GM19324 (cell line): ENCODE measurements at regions not wholly inside any gene's neighbourhood (a gene's known extent, or its start where the extent isn't known, plus 50 kb on each side); places are given as distances from the start of the nearest gene placed in this dataset.

Experiments used
- ATAC-seq: cut with Tn5 transposase; IDR thresholded peaks from one replicate; pipeline ENCODE4 v1.9.1; 2021; ENCODE audit warnings: mild to moderate bottlenecking, moderate library complexity; ENCODE audit not compliant: unreplicated experiment, low FRiP score

DNA sequence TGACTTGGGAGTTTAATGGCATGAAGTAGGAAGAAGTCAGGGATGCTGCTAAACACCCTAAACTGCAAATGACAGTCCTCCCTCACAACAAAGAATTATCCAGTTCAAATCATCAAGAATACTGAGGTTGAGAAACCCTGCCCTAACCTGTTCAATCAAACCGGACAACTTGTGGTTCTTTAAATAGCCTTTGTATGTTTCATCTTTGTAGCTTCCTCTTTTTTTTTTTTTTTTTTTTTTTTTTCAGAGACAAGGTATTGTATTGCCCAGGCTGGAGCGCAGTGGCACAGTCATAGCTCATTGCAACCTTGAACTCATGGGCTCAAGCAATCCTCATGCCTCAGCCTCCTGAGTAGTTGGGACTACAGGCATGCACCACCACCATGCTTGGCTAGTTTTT is 52.5 kb upstream of the TTC29 start:
- peak; percentile 71 for ATAC-seq

DNA sequence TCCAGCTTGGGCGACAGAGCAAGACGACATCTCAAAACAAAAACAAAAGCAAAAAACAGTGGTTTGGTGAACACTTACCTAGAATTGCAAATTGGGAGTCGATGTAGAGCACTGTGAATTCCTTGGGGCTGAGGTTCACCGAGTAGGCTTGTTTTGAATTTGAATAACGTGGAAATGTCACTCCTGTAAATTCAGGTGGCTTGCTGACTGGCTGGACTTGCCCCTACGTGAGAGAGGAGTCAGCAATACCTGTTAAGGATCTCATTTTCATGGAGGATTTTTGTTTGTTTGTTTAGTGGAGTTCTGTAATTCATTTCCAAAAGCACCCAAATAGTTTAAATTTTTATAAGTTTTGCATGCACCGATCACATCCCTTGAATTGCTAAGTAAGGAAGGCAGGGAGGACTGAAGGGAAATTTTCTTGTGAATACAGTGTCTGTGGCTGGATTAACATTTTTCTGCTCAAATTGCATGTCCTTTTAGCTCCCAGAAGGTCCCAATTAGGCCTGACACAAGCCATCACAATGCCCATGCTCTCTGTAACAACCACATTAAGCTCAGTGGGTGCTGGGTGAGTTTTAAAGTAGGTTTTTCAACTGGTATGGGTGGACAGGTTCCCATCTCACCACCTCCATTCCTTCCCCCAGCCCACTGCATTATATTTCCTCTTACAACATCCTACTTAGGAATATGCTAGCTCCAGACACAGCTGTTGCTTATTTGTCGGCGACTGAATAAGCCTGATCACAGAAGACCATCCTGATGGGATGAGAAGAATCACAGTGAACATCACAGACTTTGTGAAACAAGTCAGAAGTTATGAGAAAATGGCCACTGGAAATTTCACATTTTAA is 58.5 kb upstream of the TTC29 start:
- ATAC-seq: no peak

DNA sequence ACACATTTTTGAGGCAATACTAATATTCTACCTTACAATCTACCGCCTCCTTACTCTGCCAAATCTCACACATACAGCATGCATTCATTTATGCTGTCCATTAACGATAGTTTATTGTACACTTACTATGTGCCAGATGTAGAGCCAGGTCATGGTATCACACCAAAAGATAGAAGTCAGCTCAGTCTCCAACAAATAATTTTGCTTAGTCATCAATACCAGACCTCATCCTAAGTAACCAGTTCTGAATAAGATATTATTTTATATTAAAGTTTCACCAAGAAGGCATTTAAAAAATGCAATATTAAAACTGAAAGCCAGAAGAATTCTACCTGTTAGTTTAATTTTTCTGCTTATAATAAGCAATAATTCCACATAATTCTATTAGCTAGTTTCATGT is 60.6 kb upstream of the TTC29 start:
- ATAC-seq: no peak

DNA sequence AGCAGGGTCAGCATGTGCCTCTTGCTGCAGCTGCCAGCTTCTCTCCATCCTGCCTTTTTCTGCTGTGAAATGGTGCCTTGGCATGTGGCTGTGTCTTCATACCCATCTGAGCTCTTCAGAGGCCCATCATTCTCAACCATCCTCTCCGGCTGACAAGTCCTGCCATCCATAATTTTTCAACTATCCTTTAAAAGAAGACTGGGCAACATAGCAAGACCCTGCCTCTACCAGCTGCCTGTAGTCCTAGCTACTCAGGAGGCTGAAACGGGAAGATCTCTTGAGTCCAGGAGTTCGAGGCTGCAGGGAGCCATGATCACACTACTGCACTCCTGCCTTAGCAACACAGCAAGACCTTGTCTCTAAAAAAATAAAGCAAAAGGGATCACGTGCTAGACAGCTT is 64.2 kb upstream of the TTC29 start:
- no peak for ATAC-seq

DNA sequence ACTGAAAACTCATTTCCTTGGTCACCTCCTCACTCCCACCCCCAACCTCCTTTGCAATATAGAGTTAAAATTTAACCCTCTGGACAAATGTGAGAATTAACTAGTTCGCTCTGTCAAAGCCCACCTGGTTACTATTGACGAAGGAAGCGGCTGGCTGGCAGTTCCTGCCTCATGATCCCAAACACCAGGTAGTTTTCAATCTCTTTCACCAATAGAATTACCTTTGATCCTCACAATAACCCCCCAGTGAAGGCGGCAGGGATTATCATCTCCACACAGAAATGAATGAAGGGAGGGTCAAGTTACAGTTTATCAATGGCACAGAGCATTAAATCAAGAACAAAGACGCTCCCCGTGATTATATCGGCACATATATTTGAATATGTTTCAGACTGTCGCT is 65.7 kb upstream of the TTC29 start:
- ATAC-seq: no peak

DNA sequence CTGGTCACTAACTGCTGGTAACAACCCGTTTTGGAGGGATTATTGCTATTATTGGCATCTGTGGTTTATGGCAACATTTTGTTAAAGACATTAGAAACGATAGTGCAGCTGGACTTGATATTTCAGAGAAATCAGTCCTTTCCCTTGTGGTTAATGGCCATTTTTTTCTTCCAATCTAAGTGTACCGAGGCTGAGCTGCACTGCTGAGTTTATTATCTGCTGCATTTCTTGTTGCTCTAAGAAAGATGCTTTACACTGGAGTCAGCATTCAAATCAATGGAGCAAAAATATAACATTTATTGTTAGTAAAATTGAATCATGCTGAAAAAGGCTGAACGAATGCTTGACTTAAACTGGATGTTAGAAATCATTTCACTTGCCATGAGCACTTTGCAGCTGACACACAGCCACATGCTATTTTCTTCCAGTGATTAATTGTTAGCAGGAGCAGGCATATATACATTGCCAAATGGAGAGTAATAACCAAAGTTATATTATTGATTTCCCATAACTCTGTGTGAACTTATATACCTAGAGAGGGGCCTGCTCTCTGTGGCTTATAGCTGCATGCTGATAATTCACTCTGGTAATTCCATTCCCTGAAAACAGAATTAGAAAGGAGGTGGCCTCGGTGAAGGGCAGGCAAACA is 66.5 kb upstream of the TTC29 start:
- ATAC-seq: no peak

DNA sequence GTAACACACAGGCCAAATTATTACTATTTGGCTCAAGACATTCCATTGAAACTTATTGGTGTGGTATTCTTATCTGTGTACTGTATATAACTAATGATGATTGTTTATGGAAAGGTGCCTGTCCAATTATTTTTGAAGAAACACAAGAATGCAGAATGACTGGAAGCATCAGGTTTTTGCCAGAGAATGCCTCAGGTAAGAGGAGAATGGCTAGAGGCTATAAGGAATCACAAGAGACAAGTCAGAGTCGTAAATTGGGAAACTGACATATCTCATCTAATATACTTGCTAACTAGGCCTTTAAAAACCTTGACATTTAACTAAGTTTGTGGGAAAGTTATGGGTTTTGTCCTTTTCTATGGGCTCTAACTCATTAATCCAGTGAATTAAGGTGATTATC is 69.3 kb upstream of the TTC29 start:
- ATAC-seq: no peak

DNA sequence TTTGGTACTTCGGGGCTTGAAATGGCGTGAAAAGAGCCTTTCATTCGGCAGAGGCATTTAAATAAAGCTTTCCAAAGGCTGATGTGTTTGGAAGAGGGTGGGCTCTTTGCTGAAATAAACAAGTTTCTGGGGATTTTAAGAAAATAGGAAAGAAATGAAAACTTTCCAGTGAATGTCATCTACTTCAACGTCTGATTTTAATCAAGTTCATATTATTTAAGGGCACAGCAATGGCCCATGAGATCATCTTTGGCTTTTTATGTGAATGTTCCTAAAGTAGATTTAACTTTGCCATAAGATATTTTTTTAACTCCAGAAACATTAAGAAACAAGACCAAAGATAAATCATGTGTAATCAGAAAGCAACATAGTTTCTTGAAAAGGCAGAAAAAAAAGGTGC is 69.8 kb upstream of the TTC29 start:
- no peak for ATAC-seq

DNA sequence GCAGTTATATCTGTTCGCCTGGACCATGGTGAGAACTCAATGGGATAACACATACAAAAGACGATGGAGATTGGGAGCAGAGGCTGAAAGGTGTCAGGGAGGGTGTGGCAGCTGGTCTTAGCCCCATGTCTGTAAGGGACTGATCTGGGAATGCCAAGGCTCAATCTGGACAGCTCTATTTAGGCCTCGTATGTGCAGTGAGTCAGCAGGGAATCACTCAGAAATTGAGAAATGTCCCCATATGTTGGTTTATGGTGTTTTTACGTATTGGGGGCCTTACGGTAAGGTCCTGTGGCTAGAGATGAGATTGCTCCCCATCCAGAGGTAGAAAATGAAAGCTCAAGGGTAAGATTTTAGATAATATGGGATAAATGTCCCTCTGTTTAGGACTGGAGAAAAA is 71.4 kb upstream of the TTC29 start:
- no peak for ATAC-seq

DNA sequence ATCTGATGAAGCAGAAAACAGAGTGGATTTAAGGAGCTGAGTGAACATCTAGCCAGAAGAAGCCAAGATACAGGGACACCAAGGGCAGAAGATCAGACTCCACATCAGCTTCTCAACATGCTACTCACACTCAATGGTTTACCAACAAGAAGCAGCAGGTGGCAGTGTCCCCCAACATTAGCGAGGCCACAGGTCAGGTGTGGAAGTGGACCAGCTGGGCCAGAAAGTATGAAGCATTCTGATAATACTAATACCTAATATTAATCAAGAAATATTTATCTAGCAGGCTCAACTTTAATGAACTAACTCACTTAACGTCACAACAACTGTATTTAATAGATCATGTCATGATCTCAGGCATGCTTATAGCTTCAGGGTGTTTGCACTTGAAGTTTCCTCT is 73.4 kb upstream of the TTC29 start:
- ATAC-seq: peak; percentile 78

DNA sequence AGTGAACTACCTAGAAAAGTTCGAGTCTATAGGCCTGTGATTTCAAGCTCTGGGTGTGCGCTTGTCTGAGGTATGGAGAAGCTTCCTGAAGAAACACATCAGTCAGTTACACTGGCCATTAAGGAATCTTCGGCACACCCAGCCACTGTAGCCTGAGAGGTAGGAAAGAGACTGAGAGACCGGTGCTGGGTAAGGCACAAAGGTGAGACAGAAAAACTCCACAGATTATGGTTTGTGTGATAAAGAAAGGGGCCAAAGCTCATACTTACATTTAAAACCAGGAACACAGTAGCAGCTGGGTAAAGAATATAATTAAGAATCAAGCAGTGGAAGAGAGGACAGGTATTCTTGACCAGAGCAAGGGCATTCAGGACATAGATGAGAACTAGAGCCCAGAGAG is 74.8 kb upstream of the TTC29 start:
- ATAC-seq: no peak

DNA sequence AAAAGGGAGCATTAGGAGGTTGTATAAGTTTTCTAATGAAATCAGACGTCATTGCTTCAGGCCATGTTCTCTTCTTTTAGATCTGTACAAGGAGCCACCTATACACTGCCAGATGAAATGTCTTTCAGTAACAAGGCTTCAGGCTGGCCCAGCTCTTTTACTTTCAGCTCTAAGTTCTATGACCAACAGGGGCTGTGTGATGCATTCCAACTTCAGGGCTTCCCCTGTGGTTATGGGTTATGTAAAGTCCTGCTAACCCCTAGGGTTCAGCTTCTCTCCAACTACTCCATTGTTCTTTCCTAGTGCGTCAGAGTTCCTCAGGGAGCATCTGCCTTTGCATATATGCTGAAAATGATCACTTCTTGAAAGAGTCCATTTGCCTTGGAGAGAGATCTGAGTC is 79.4 kb upstream of the TTC29 start:
- ATAC-seq: no peak

DNA sequence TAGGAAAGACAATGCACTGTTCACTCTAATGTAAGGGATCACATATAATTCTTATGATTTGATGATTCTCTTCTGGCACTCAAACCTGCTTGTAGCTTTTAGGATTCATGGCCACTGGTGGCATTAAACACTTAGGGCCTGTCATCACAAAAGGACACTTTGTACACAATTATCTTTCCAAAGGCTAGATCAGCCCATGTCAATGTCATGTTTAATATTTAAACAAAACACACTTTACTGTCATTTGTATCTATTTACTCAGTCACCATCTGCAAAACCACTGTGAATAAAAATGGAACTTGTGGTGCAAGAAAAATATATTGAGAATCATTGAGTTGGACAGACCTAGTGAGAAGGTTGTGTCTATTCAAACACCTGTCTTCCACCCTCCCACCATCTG is 83.6 kb upstream of the TTC29 start:
- no peak for ATAC-seq

DNA sequence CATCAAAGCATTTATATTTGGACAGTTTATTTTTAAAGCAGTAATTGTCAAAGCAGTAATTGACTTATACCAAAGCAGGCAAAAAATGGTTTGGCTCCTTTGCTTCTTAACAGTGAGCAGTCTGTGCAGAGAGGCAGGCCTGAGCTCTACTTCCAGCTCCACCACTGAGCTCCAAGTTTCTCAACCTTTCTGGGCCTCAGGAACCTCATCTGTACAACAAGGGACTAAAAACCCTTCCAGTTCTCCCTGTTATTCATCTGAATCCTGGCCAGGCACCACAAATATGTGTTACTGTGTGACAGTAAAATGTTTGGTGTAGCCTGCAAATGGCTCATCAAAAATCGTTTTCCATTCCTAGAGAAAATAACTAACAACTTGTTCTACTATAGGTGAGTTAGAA is 88.7 kb upstream of the TTC29 start:
- ATAC-seq: no peak

DNA sequence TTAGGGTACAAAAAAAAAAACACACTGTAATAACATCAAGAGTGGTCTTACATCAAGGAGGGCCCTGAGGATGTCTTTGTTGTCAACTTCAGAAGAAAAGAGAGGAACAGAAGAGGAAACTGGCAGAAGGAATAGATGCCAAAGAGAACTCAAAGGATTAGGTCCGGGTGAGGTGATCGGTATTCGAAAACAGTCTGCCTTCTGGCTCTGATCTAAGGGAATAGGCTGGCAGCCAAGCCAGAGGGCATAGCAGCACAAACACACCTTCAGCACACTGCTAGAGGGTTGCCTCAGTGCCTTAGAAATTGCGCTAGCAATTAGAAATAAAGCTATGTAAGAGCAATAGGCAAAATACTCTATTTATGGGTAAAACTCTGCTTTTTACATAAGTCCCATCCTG is 91.4 kb upstream of the TTC29 start:
- no peak for ATAC-seq

DNA sequence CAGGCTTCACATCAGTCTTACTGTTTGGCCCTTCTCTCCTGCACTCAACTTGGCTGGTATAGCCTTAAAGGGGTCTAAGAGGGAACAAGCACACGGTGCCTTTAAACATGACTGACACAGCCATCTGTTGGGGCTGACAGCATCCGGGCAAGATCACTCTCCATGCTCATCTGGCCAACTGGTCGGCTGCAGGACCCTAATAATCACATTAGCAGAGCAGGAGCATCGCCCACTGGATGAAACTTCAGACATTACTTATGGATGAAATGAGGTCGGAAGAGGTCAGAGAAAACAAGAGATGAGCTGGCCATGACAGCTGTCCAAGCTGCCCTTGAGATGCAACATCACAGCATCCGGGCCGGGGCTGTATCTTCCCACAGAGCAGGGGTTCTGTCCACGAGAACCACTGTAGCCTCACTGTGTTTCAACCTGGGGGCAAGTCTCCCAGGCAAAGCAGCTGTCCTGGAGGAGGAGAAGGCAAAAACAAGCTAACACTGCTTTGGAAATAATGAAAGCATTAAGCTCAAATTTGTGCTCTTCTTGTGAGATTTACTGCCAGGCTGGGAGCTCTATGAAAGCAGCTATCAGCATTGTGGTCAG is 94.4 kb upstream of the TTC29 start:
- no peak for ATAC-seq

DNA sequence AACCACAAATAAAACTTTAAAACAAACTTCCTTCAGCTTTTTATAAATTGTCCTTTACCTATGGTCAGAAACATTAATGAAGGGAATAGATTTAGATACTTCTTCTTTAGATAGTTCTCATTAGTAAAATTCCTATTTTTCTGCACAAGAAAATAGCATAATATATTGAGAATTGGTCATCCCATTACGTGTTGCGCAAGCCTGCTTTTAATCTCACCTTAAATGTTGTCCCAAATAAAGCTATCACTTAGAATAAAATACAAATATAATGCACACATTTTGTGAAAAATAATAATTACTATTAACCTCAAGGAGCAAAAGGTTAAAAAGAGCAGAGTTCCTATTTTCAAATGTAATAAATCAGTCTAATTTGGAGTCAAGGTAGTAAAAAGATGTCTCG is 95.2 kb upstream of the TTC29 start:
- ATAC-seq: no peak

DNA sequence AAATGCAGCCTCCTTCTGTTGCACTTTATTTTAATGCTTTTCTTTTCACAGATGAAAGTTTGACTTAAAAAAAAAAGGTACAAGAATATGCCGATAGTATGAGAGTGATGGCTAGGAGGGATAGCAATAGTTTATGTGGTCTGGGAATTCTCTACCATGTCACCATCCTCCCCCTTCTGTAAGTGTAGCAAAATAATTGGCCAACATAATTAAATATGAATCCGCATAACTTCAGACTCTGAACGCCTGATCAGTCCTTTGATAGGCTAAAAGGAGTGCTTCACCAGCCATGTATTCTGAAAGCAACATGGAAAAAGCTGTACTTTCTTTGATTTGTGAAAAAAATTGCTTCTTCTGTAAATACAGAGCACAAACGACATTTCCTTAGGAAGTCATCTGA is 95.7 kb upstream of the TTC29 start:
- ATAC-seq: no peak

DNA sequence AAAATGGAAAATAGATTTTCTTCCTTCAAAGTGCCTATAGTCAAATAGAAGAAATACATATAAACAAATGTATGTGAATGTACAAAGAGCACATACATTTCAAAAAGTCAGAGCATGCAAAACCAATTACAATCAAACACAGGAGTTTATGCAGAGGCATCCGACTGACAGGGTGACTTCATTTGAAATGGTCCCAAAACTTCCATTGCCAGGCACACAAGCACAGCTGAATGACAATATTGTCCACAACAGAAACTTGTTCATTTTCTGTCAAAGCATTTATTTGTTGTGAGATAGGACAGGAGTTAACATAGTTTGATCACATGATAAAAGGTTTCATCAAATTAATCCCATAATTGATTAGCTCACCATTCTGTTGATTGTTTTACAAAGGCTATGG is 96.4 kb upstream of the TTC29 start:
- ATAC-seq: no peak

DNA sequence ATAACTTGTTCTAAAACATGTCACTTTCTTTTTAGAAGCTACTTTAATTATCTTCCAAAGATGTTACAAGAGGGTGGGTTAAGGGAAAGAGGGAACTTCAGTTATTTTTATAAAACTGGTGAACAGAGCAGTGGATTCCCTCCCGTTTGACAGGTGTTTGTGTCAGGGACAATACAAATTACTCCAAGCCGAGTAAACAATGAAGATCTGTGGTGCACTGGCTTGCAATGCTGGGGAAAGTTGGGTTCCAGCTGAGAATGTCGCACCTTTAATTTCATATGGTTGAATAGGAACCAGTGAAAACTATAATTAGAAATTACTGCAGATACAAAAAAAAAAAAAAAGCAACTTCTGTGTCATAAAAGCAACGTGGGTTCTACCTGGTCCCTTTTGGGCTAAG is 98.6 kb upstream of the TTC29 start:
- ATAC-seq: no peak

DNA sequence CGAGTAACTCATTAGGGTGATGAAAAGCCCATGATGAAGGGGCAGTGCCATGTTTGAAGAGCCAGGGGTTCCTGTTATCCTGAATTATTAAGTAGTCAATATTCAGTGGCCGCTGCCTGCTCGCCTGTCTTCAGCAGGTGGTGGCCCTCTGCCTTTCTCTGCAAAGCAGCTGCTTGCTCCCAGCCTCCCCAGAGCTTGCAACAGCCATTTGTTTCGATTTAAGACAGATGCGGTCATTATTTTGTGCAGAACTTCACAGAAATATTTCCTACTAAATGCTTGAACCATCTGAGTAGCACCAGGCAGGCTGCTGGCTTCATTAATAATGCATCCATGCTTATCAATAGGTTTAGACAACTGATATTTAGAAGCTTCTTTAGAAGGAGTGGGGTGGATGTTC is 104.3 kb upstream of the TTC29 start:
- ATAC-seq: no peak

DNA sequence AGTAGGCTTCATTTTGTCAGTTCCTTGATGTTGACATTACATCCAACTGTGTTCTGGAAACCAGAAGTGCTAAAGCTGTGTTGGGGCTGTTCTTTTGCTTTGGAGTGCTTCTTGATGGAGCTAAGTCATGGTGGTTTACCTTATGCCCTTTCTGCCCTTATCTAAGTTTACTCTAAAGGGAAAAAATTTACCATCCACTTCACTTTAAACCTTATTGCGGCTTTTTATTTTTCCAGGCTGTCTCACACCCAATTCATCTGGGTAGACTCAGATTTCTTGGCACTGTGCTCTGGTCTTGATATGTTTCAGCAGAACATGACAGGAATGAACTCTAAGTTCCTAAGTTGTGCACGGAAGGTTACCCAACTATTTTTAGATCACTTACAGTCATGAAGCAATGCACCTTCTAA is 104.7 kb upstream of the TTC29 start:
- no peak for ATAC-seq
